ENCODE measurements at regions not wholly inside any gene's neighbourhood (a gene's known extent, or its start where the extent isn't known, plus 50 kb on each side); places are given as distances from the start of the nearest gene placed in this dataset.

GRCh38 chr14:89658977-89659670 is 242.1 kb upstream of the FOXN3 start:
- Mint-ChIP-seq H3K27me3 (no peaks in the 10 kb centered on the region), H3K4me3 (no peak overlapping the region), H3K9me3 (ENCODE audit: low read depth) (peaks cover 3% of the 10 kb centered on the region), H3K36me3 (peaks cover 3% of the 10 kb centered on the region), H3K27ac (no peak overlapping the region), H3K4me1 (ENCODE audit: low read depth) (peaks cover 11% of the 10 kb centered on the region)

DNA sequence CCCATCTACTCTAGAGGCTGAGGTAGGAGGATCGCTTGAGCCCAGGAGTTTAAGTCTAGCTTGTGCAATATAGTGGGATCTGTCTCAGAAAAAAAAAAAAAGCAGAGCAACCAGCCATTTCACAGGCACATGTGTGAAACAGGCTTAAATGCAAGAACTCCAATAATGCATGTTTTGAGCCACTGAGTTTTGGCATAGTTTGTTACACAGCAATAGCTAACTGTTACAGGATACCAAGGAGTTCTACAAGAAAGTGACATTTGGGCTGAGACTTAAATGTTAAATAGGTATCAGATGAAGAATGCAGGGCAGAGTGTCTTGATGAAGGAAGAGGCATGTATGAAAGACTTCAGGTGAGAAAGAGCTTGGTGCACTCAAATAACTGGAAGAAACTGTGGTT is 240.0 kb upstream of the FOXN3 start:
- H3K4me3 Mint-ChIP-seq = no peak overlapping the region
- no peaks in the 10 kb centered on the region for H3K27me3 Mint-ChIP-seq
- peaks cover 3% of the 10 kb centered on the region for H3K36me3 Mint-ChIP-seq
- H3K9me3 Mint-ChIP-seq (ENCODE audit: low read depth) = peaks cover 3% of the 10 kb centered on the region
- peak overlapping the region; percentile 69 for H3K27ac Mint-ChIP-seq
- peaks cover 9% of the 10 kb centered on the region for H3K4me1 Mint-ChIP-seq (ENCODE audit: low read depth)

DNA sequence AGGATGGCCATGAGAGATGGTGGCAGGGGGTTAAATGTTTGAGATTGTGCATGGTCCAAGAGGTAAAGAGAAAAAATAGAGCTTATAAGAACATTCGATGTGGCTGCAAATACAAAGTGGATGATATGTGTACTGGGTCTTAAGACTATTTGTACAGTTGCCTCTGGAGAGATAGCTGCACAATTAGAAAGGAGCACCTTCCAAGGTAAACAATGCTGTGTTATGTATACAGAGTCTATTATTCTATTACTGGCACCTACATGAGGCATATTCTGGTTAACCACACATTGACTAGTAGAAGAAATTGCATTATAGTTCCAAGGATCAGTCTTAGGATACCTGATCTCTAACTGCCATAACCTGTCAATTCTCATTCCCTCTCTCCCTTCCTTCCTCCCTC is 238.0 kb upstream of the FOXN3 start:
- no peak overlapping the region for H3K27ac Mint-ChIP-seq
- no peak overlapping the region for H3K4me3 Mint-ChIP-seq
- peaks cover 18% of the 10 kb centered on the region for H3K4me1 Mint-ChIP-seq (ENCODE audit: low read depth)
- H3K36me3 Mint-ChIP-seq = peaks cover 3% of the 10 kb centered on the region
- H3K9me3 Mint-ChIP-seq (ENCODE audit: low read depth) = peaks cover 3% of the 10 kb centered on the region
- no peaks in the 10 kb centered on the region for H3K27me3 Mint-ChIP-seq

DNA sequence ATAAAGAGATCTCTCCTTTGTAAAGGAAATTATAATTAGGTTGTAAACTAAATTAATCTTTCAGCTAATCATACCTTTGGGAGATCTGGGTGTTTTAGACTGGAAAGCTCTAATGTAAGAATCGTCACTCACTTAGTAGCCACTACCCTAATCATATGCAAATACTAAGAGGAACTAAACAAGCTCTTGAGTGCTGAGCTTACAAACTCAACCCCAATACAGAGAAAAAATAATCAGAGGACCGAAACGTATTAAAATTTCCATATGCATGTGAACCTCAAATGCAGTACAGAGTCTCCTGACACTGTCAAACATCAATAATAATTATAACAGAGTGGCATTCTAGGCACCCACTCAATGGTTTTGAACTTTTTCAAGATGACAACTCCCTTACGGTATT is 235.3 kb upstream of the FOXN3 start:
- Mint-ChIP-seq H3K4me1 (ENCODE audit: low read depth) (peaks cover 27% of the 10 kb centered on the region), H3K27ac (no peak overlapping the region), H3K4me3 (no peak overlapping the region), H3K9me3 (ENCODE audit: low read depth) (peaks cover 3% of the 10 kb centered on the region), H3K36me3 (peaks cover 3% of the 10 kb centered on the region), H3K27me3 (no peaks in the 10 kb centered on the region)

- Mint-ChIP-seq H3K36me3 (no peaks in the 10 kb centered on the region), H3K9me3 (ENCODE audit: low read depth) (no peaks in the 10 kb centered on the region), H3K27ac (no peak overlapping the region), H3K4me3 (no peak overlapping the region), H3K27me3 (no peaks in the 10 kb centered on the region), H3K4me1 (ENCODE audit: low read depth) (peaks cover 24% of the 10 kb centered on the region)
Observed at GRCh38 chr14:89651805-89652204, 234.8 kb upstream of the FOXN3 start.

DNA sequence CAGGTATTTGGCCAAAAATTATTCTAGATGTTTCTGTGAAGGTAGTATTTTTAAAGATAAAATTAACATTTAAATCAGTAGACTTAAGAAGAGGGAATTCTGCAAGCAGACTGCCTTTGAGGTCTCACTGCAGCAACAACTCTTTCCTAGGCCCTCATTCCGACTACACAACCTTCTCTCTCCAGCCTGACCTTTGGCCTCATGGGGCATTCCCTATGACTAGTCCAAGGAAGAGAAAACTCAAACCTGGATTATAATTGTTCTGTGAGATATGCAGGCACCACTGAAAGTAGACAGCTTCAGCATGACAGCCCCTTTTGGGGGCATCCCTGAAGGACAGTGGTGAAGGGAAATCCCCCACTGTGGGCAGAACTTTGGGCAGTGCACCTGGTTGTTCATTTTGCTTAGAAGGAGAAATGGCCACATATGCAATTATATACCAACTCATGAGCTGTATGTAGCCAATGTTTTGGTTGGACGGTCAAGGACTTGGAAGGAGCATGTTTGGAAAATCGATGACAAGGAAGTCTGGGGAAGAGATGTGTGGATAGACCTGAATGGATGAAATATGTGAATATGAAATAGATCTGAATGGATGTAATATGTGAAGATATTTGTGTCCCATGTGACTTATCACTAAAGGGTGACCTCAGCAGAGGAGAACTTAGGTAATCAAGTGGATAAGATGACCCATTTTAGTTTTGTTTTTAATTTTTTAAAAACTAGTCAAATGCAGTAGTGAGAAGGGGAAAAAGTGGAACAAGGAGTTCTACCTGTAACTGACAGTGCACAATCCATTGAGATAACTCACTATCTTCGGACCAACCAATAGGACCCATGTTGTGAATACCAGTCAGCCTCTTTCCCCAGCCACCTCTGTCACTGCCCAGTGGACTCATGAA is 233.3 kb upstream of the FOXN3 start:
- peak overlapping the region; percentile 80 for H3K27ac Mint-ChIP-seq
- peak overlapping the region; percentile 0 for H3K4me3 Mint-ChIP-seq
- peaks cover 22% of the 10 kb centered on the region for H3K4me1 Mint-ChIP-seq (ENCODE audit: low read depth)
- H3K9me3 Mint-ChIP-seq (ENCODE audit: low read depth) = no peaks in the 10 kb centered on the region
- H3K27me3 Mint-ChIP-seq = no peaks in the 10 kb centered on the region
- H3K36me3 Mint-ChIP-seq = no peaks in the 10 kb centered on the region

DNA sequence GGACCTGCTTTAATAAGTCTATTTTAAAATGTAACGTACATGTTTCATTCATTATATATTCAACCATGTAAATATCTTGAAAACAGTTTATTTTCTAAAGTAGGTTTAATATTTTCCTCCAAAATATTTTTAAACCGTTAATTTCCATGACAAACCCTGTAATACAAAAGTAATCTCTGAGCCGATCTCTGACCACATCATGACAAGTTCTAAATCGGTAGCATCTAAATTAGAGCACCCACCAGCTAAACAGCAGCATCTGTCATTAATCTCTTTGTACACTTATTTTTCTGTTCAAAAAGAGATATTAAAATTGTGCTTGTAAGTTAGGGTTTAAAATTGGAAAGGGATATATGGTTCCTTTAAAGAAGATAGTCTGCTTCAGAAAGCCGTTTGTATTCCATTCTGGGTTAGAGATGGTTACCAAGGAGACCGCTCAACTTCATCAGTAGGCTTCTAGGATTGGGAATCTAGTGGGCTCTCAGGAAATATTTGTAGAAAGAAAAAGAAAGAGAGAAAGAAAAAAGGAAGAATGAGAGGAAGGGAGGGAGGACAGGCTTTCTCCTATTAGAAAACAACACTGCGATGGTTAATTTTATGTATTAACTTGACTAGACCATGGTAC is 232.5 kb upstream of the FOXN3 start:
- peaks cover 22% of the 10 kb centered on the region for H3K4me1 Mint-ChIP-seq (ENCODE audit: low read depth)
- peak overlapping the region; percentile 15 for H3K4me3 Mint-ChIP-seq
- H3K27ac Mint-ChIP-seq = peak overlapping the region; percentile 80
- H3K36me3 Mint-ChIP-seq = no peaks in the 10 kb centered on the region
- no peaks in the 10 kb centered on the region for H3K9me3 Mint-ChIP-seq (ENCODE audit: low read depth)
- no peaks in the 10 kb centered on the region for H3K27me3 Mint-ChIP-seq

- no peak overlapping the region for H3K4me3 Mint-ChIP-seq
- peaks cover 22% of the 10 kb centered on the region for H3K4me1 Mint-ChIP-seq (ENCODE audit: low read depth)
- H3K9me3 Mint-ChIP-seq (ENCODE audit: low read depth) = no peaks in the 10 kb centered on the region
- peak overlapping the region; percentile 69 for H3K27ac Mint-ChIP-seq
- no peaks in the 10 kb centered on the region for H3K27me3 Mint-ChIP-seq
- no peaks in the 10 kb centered on the region for H3K36me3 Mint-ChIP-seq
Observed at GRCh38 chr14:89648924-89649323, 231.9 kb upstream of the FOXN3 start.

DNA sequence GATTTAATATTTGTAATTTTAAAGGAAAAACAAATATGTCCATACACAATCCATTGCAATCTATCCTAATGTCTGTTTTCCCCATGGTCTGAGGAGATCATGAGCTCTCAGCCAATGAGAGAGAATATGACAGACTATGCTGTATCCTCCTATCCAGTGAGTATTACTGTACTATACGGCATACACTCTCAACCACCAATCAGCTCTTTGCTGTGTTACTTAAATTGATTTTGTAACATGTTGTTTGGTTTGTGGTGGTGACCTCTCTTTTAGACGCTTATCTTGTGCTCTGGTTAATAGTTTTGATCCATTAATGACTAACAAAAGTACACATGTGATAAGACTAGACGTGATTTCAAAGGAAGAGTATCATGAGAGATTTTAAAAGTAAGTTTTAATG is 231.5 kb upstream of the FOXN3 start:
- peak overlapping the region; percentile 69 for H3K27ac Mint-ChIP-seq
- H3K4me1 Mint-ChIP-seq (ENCODE audit: low read depth) = peaks cover 22% of the 10 kb centered on the region
- no peaks in the 10 kb centered on the region for H3K27me3 Mint-ChIP-seq
- no peaks in the 10 kb centered on the region for H3K9me3 Mint-ChIP-seq (ENCODE audit: low read depth)
- no peaks in the 10 kb centered on the region for H3K36me3 Mint-ChIP-seq
- H3K4me3 Mint-ChIP-seq = no peak overlapping the region

GRCh38 chr14:89646971-89647370 is 229.9 kb upstream of the FOXN3 start:
- no peaks in the 10 kb centered on the region for H3K9me3 Mint-ChIP-seq (ENCODE audit: low read depth)
- H3K4me1 Mint-ChIP-seq (ENCODE audit: low read depth) = peaks cover 33% of the 10 kb centered on the region
- H3K27me3 Mint-ChIP-seq = no peaks in the 10 kb centered on the region
- no peaks in the 10 kb centered on the region for H3K36me3 Mint-ChIP-seq
- H3K27ac Mint-ChIP-seq = no peak overlapping the region
- no peak overlapping the region for H3K4me3 Mint-ChIP-seq

DNA sequence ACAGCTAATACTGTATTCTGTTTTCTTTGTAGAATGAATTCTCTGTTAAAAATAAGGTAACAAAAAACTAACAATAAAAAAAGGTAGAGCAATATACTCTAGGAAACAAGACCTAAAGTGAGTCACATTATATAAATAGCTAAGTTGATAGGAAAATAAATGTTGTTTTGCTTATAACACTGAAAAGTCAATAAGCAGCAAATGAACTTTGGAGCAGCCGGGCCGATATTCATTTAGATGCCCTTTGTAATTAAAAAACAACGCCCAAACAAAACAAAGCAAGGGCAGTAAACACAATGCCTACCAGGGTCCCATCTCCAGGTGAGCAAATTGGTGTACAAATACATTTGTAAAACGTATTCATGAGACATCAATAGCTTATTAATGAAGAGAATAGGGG is 227.6 kb upstream of the FOXN3 start:
- Mint-ChIP-seq H3K27ac (no peak overlapping the region), H3K4me3 (no peak overlapping the region), H3K27me3 (no peaks in the 10 kb centered on the region), H3K4me1 (ENCODE audit: low read depth) (peaks cover 42% of the 10 kb centered on the region), H3K36me3 (peaks cover 8% of the 10 kb centered on the region), H3K9me3 (ENCODE audit: low read depth) (peaks cover 4% of the 10 kb centered on the region)

GRCh38 chr14:89641495-89642175 is 224.6 kb upstream of the FOXN3 start:
- Mint-ChIP-seq H3K4me1 (ENCODE audit: low read depth) (peaks cover 57% of the 10 kb centered on the region), H3K27me3 (no peaks in the 10 kb centered on the region), H3K9me3 (ENCODE audit: low read depth) (peaks cover 4% of the 10 kb centered on the region), H3K27ac (peak overlapping the region; percentile 96), H3K4me3 (peak overlapping the region; percentile 77), H3K36me3 (peaks cover 8% of the 10 kb centered on the region)

DNA sequence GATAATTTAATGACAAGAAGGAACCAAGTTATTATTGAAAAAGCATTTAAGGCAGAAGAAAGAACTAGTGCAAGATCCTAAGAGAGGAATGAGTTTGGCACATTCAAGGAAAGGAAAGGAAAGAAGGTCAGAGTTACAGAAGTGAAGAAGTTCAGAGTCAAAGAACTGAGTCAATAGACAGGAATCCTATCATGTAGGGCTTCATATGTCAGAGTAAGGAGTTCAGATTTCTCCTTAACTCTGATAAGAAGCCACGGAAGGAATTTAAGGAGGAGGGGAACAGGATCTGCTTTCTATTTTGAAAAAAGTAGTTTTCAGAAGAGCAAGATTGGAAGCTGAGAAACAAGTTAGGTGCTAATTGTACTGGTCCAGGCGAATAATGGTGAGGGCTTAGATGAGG is 223.1 kb upstream of the FOXN3 start:
- no peaks in the 10 kb centered on the region for H3K27me3 Mint-ChIP-seq
- peaks cover 57% of the 10 kb centered on the region for H3K4me1 Mint-ChIP-seq (ENCODE audit: low read depth)
- peaks cover 13% of the 10 kb centered on the region for H3K36me3 Mint-ChIP-seq
- peak overlapping the region; percentile 96 for H3K27ac Mint-ChIP-seq
- H3K9me3 Mint-ChIP-seq (ENCODE audit: low read depth) = peaks cover 4% of the 10 kb centered on the region
- H3K4me3 Mint-ChIP-seq = peak overlapping the region; percentile 5

DNA sequence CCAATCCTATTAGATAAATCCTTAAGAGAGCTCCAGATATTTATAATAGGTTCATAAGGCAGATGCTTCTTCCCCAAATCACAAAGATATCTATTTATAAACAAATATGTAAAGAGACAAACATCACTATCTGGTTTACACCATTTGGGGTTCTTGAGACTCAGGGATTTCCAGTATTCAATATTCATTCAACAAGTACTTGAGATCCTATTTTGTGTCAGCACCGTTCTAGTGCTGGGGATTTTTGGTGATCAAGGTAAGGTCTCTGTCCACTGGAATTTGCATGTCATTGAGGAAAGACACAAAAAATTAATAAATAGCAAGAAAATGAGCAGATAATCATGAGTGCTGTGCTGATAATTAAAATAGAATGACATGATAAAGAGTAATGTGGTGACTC is 222.7 kb upstream of the FOXN3 start:
- Mint-ChIP-seq H3K27me3 (no peaks in the 10 kb centered on the region), H3K4me1 (ENCODE audit: low read depth) (peaks cover 57% of the 10 kb centered on the region), H3K27ac (peak overlapping the region; percentile 96), H3K36me3 (peaks cover 13% of the 10 kb centered on the region), H3K9me3 (ENCODE audit: low read depth) (peaks cover 4% of the 10 kb centered on the region), H3K4me3 (peak overlapping the region; percentile 5)

GRCh38 chr14:89638891-89639290 is 221.9 kb upstream of the FOXN3 start:
- peaks cover 57% of the 10 kb centered on the region for H3K4me1 Mint-ChIP-seq (ENCODE audit: low read depth)
- no peaks in the 10 kb centered on the region for H3K27me3 Mint-ChIP-seq
- peak overlapping the region; percentile 27 for H3K4me3 Mint-ChIP-seq
- H3K9me3 Mint-ChIP-seq (ENCODE audit: low read depth) = peaks cover 4% of the 10 kb centered on the region
- H3K36me3 Mint-ChIP-seq = peaks cover 13% of the 10 kb centered on the region
- peak overlapping the region; percentile 96 for H3K27ac Mint-ChIP-seq
